ENCODE measurements at regions not wholly inside any gene's neighbourhood (a gene's known extent, or its start where the extent isn't known, plus 50 kb on each side); places are given as distances from the start of the nearest gene placed in this dataset.
"Not testable (repeated sequence)": the region's sequence is repeated elsewhere in the genome, so short reads cannot be mapped to it uniquely, and the experiment has no call there.

- DNase-seq, result peak; percentile 5
Measured at GRCh38 chr12:74689071-74689655, 151.5 kb downstream of the ATXN7L3B start.

GRCh38 chr12:74689929-74690328, 152.3 kb downstream of the ATXN7L3B start:
- DNase-seq, result no peak

GRCh38 chr12:74719447-74719846, 181.8 kb downstream of the ATXN7L3B start:
- DNase-seq, result no peak

GRCh38 chr12:74722709-74723108, 185.1 kb downstream of the ATXN7L3B start:
- DNase-seq, result no peak

GRCh38 chr12:74725154-74725553, 187.5 kb downstream of the ATXN7L3B start:
- no peak for DNase-seq

GRCh38 chr12:74728006-74728405, 190.4 kb downstream of the ATXN7L3B start:
- no peak for DNase-seq

GRCh38 chr12:74732164-74732784, 194.6 kb downstream of the ATXN7L3B start:
- no peak for DNase-seq

GRCh38 chr12:74732826-74733225, 195.2 kb downstream of the ATXN7L3B start:
- DNase-seq, result no peak

- no peak for DNase-seq
Measured at GRCh38 chr12:74741112-74741511, 203.5 kb downstream of the ATXN7L3B start.

- no peak for DNase-seq
Measured at GRCh38 chr12:74747305-74747704, 209.7 kb downstream of the ATXN7L3B start.

- DNase-seq, result no peak
Measured at GRCh38 chr12:74751441-74751840, 213.8 kb downstream of the ATXN7L3B start.

GRCh38 chr12:74752215-74752614, 214.6 kb downstream of the ATXN7L3B start:
- no peak for DNase-seq

GRCh38 chr12:74770552-74770951, 232.9 kb downstream of the ATXN7L3B start:
- no peak for DNase-seq

- no peak for DNase-seq
Measured at GRCh38 chr12:74775276-74775675, 237.6 kb downstream of the ATXN7L3B start.

GRCh38 chr12:74776378-74776777, 238.7 kb downstream of the ATXN7L3B start:
- DNase-seq, result no peak

GRCh38 chr12:74780182-74780849, 242.7 kb downstream of the ATXN7L3B start:
- no peak for DNase-seq

- not testable (repeated sequence) for DNase-seq
Measured at GRCh38 chr12:74780850-74781241, 243.2 kb downstream of the ATXN7L3B start.

GRCh38 chr12:74781991-74782485, 244.4 kb downstream of the ATXN7L3B start:
- DNase-seq, result no peak

GRCh38 chr12:74790931-74791330, 253.3 kb downstream of the ATXN7L3B start:
- DNase-seq, result no peak

- DNase-seq, result no peak
Measured at GRCh38 chr12:74791365-74791764, 253.7 kb downstream of the ATXN7L3B start.

GRCh38 chr12:74794522-74794921, 256.9 kb downstream of the ATXN7L3B start:
- DNase-seq, result no peak

- DNase-seq, result no peak
Measured at GRCh38 chr12:74801625-74802024, 264.0 kb downstream of the ATXN7L3B start.

GRCh38 chr12:74816398-74817175, 279.0 kb downstream of the ATXN7L3B start:
- no peak for DNase-seq

Data from NCI-H748 treated with DMSO at 0.1 percent for 48 hours (cell line).